Liver (tissue), 8 donors: ENCODE measurements at regions not wholly inside any gene's neighbourhood (a gene's known extent, or its start where the extent isn't known, plus 50 kb on each side); places are given as distances from the start of the nearest gene placed in this dataset.

ENCODE experiments used
- DNase-seq: peaks from one replicate; pipeline ENCODE4 v3.0.0-alpha.2; 2017; ENCODE audit warnings: low spot score
- H3K27ac ChIP-seq, 2 donors: one replicate each; pipeline ENCODE4 v1.7.0; 2013; ENCODE audit warnings: inconsistent platforms in 2 of 2, low read length in 2 of 2, control low read depth in 1 of 2, low read depth in 1 of 2, mild to moderate bottlenecking in 1 of 2
- H3K27me3 ChIP-seq, 4 donors: one replicate each; pipeline versions ENCODE4 v1.6.1 to v1.7.0; 2013; ENCODE audit warnings: low read length in 3 of 4, inconsistent platforms in 1 of 4, mild to moderate bottlenecking in 1 of 4, moderate library complexity in 1 of 4; ENCODE audit not compliant: control insufficient read depth in 4 of 4, insufficient read depth in 4 of 4
- H3K36me3 ChIP-seq, 4 donors: one replicate each; pipeline versions ENCODE4 v1.6.1 to v1.7.0; 2013; ENCODE audit warnings: low read length in 3 of 4, mild to moderate bottlenecking in 3 of 4, low read depth in 1 of 4, moderate library complexity in 1 of 4; ENCODE audit not compliant: control insufficient read depth in 4 of 4, insufficient read depth in 3 of 4
- H3K4me1 ChIP-seq, 4 donors: one replicate each; pipeline versions ENCODE4 v1.6.1 to v1.7.0; 2013; ENCODE audit warnings: low read length in 3 of 4, mild to moderate bottlenecking in 3 of 4, moderate library complexity in 1 of 4; ENCODE audit not compliant: control insufficient read depth in 4 of 4, insufficient read depth in 4 of 4
- H3K4me3 ChIP-seq, 3 donors: one replicate each; pipeline versions ENCODE4 v1.6.1 to v1.7.0; 2013; ENCODE audit warnings: low read length in 3 of 3, control low read depth in 1 of 3, low read depth in 1 of 3, mild to moderate bottlenecking in 1 of 3
- H3K9ac ChIP-seq, 2 donors: one replicate each; pipeline ENCODE4 v1.7.0; 2013; ENCODE audit warnings: low read length in 2 of 2, mild to moderate bottlenecking in 2 of 2, moderate library complexity in 2 of 2, control low read depth in 1 of 2, low read depth in 1 of 2
- H3K9me3 ChIP-seq, 4 donors: one replicate each; pipeline versions ENCODE4 v1.6.1 to v1.7.0; 2013; ENCODE audit warnings: low read length in 3 of 4; ENCODE audit not compliant: control insufficient read depth in 4 of 4
- ATF3 ChIP-seq: IDR thresholded peaks from 2 replicates; pipeline ENCODE4 v1.6.1; 2016; ENCODE audit warnings: antibody characterized with exemption
- EGR1 ChIP-seq, 2 donors: IDR thresholded peaks; 2 replicates each; pipeline ENCODE4 v1.6.1; 2016 to 2018; ENCODE audit warnings: antibody characterized with exemption in 2 of 2, low read depth in 2 of 2
- FOXA1 ChIP-seq: IDR thresholded peaks from 2 replicates; pipeline ENCODE4 v1.6.1; 2016; ENCODE audit warnings: antibody characterized with exemption
- FOXA2 ChIP-seq: IDR thresholded peaks from 2 replicates; pipeline ENCODE4 v1.6.1; 2016; ENCODE audit warnings: antibody characterized with exemption
- GABPA ChIP-seq, 2 donors: IDR thresholded peaks in 1 of 2; conservative IDR thresholded peaks in 1 of 2; 2 replicates each; pipeline ENCODE4 v1.6.1; 2016; ENCODE audit warnings: antibody characterized with exemption in 2 of 2, mild to moderate bottlenecking in 1 of 2, moderate library complexity in 1 of 2
- HNF4A ChIP-seq, 2 donors: conservative IDR thresholded peaks; 2 replicates each; pipeline ENCODE4 v1.6.1; 2016; ENCODE audit warnings: antibody characterized with exemption in 2 of 2, mild to moderate bottlenecking in 2 of 2
- HNF4G ChIP-seq: IDR thresholded peaks from 2 replicates; pipeline ENCODE4 v1.6.1; 2016; ENCODE audit warnings: antibody characterized with exemption
- JUND ChIP-seq, 2 donors: IDR thresholded peaks; 2 replicates each; pipeline ENCODE4 v1.6.1; 2016; ENCODE audit warnings: antibody characterized with exemption in 2 of 2
- NR2F2 ChIP-seq: IDR thresholded peaks from 2 replicates; pipeline ENCODE4 v1.6.1; 2016; ENCODE audit warnings: antibody characterized with exemption
- RAD21 ChIP-seq, 2 donors: IDR thresholded peaks; 2 replicates each; pipeline ENCODE4 v1.6.1; 2016; ENCODE audit warnings: antibody characterized with exemption in 2 of 2, mild to moderate bottlenecking in 2 of 2
- REST ChIP-seq: IDR thresholded peaks from 2 replicates; pipeline ENCODE4 v1.6.1; 2016; ENCODE audit warnings: antibody characterized with exemption, mild to moderate bottlenecking
- RXRA ChIP-seq, 2 donors: IDR thresholded peaks; 2 replicates each; pipeline ENCODE4 v1.6.1; 2017 to 2018; ENCODE audit warnings: antibody characterized with exemption in 2 of 2, mild to moderate bottlenecking in 1 of 2
- SP1 ChIP-seq: IDR thresholded peaks from 2 replicates; pipeline ENCODE4 v1.6.1; 2018; ENCODE audit warnings: antibody characterized with exemption, mild to moderate bottlenecking
- TAF1 ChIP-seq: conservative IDR thresholded peaks from 2 replicates; pipeline ENCODE4 v1.6.1; 2016; ENCODE audit warnings: antibody characterized with exemption, mild to moderate bottlenecking
- YY1 ChIP-seq: IDR thresholded peaks from 2 replicates; pipeline ENCODE4 v1.6.1; 2016; ENCODE audit warnings: antibody characterized with exemption, mild to moderate bottlenecking
- WGBS: extraction: QIAGEN DNeasy Blood & Tissue Kit; methylation state at CpG from one replicate; pipeline ENCODE4 v1.1.7; 2013; 5-methylcytosine and 5-hydroxymethylcytosine counted together
- TF ChIP-seq, protein P1 (sequence below): fragments of 150-350 bp; IDR thresholded peaks from 2 replicates; pipeline ENCODE4 v1.5.1; 2017; ENCODE audit warnings: improper control_type of control experiment, low read depth, low read length; ENCODE audit not compliant: missing input control
- TF ChIP-seq, protein P2 (sequence below): IDR thresholded peaks from 2 replicates; pipeline ENCODE4 v1.6.1; 2016; ENCODE audit warnings: antibody characterized with exemption
- TF ChIP-seq, protein P3 (sequence below): IDR thresholded peaks from 2 replicates; pipeline ENCODE4 v1.6.1; 2016; ENCODE audit warnings: antibody characterized with exemption
- donor health status: healthy.
- donor health status: healthy.
- donor health status: healthy.
- donor health status: healthy.
- donor health status: healthy.

- no peak for DNase-seq
- H3K27ac ChIP-seq, result no peak overlapping the region
- TF ChIP-seq, protein P1, sequence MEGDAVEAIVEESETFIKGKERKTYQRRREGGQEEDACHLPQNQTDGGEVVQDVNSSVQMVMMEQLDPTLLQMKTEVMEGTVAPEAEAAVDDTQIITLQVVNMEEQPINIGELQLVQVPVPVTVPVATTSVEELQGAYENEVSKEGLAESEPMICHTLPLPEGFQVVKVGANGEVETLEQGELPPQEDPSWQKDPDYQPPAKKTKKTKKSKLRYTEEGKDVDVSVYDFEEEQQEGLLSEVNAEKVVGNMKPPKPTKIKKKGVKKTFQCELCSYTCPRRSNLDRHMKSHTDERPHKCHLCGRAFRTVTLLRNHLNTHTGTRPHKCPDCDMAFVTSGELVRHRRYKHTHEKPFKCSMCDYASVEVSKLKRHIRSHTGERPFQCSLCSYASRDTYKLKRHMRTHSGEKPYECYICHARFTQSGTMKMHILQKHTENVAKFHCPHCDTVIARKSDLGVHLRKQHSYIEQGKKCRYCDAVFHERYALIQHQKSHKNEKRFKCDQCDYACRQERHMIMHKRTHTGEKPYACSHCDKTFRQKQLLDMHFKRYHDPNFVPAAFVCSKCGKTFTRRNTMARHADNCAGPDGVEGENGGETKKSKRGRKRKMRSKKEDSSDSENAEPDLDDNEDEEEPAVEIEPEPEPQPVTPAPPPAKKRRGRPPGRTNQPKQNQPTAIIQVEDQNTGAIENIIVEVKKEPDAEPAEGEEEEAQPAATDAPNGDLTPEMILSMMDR, result no peak
- TF ChIP-seq, protein P2, sequence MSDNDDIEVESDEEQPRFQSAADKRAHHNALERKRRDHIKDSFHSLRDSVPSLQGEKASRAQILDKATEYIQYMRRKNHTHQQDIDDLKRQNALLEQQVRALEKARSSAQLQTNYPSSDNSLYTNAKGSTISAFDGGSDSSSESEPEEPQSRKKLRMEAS, result no peak
- TF ChIP-seq REST, result no peak
- TF ChIP-seq EGR1 (IDR thresholded peaks at IDR 0.05; ENCODE audit: low read depth in 2 of 2), result no peak
- TF ChIP-seq YY1, result no peak
- TF ChIP-seq, protein P3, sequence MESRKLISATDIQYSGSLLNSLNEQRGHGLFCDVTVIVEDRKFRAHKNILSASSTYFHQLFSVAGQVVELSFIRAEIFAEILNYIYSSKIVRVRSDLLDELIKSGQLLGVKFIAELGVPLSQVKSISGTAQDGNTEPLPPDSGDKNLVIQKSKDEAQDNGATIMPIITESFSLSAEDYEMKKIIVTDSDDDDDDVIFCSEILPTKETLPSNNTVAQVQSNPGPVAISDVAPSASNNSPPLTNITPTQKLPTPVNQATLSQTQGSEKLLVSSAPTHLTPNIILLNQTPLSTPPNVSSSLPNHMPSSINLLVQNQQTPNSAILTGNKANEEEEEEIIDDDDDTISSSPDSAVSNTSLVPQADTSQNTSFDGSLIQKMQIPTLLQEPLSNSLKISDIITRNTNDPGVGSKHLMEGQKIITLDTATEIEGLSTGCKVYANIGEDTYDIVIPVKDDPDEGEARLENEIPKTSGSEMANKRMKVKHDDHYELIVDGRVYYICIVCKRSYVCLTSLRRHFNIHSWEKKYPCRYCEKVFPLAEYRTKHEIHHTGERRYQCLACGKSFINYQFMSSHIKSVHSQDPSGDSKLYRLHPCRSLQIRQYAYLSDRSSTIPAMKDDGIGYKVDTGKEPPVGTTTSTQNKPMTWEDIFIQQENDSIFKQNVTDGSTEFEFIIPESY, result no peak
- no peak for TF ChIP-seq TAF1
- no peak for TF ChIP-seq GABPA (IDR thresholded peaks at IDR 0.05 in 1 of 2, conservative IDR thresholded peaks at IDR 0.05 in 1 of 2)
- no peak for TF ChIP-seq FOXA1
- TF ChIP-seq FOXA2, result no peak
- TF ChIP-seq JUND (IDR thresholded peaks at IDR 0.05), result no peak
- no peak for TF ChIP-seq SP1
- no peak for TF ChIP-seq RXRA (IDR thresholded peaks at IDR 0.05)
- no peak for TF ChIP-seq RAD21 (IDR thresholded peaks at IDR 0.05)
- TF ChIP-seq HNF4A (conservative IDR thresholded peaks at IDR 0.05), result no peak
- no peak for TF ChIP-seq ATF3
- no peak for TF ChIP-seq NR2F2
- H3K4me1 ChIP-seq, result no peaks in the 10 kb centered on the region
- no peak overlapping the region for H3K4me3 ChIP-seq
- WGBS, result 46% methylated on average over 3 of the region's 3 CpGs
- H3K36me3 ChIP-seq, result no peaks in the 10 kb centered on the region
- peaks cover 0 to 8% (median 4%) of the 10 kb centered on the region in 4 donors for H3K9me3 ChIP-seq
- peaks cover 0 to 4% (median 0%) of the 10 kb centered on the region in 4 donors for H3K27me3 ChIP-seq
- H3K9ac ChIP-seq, result no peak overlapping the region
Observed at GRCh38 chr18:25710981-25711380, 359.0 kb upstream of the ZNF521 start.

GRCh38 chr18:25705650-25706049 lies 353.7 kb upstream of the ZNF521 start:
- H3K27me3 ChIP-seq, result peaks cover 0 to 3% (median 0%) of the 10 kb centered on the region in 4 donors
- no peak for DNase-seq
- no peaks in the 10 kb centered on the region for H3K36me3 ChIP-seq
- WGBS, result 74% methylated on average over 2 of the region's 2 CpGs
- H3K4me3 ChIP-seq, result no peak overlapping the region
- no peaks in the 10 kb centered on the region for H3K9me3 ChIP-seq
- no peak overlapping the region for H3K27ac ChIP-seq
- H3K9ac ChIP-seq, result no peak overlapping the region
- H3K4me1 ChIP-seq, result no peaks in the 10 kb centered on the region
- TF ChIP-seq SP1, result no peak
- no peak for TF ChIP-seq HNF4A (conservative IDR thresholded peaks at IDR 0.05)
- no peak for TF ChIP-seq HNF4G
- TF ChIP-seq REST, result no peak
- no peak for TF ChIP-seq JUND (IDR thresholded peaks at IDR 0.05)
- TF ChIP-seq TAF1, result no peak
- TF ChIP-seq FOXA2, result no peak
- TF ChIP-seq, protein P3, result no peak
- no peak for TF ChIP-seq RAD21 (IDR thresholded peaks at IDR 0.05)
- no peak for TF ChIP-seq YY1
